Activated CD4-positive, alpha-beta T cell treated with anti-CD3 and anti-CD28 coated beads for 48 hours (primary cell): ENCODE measurements at regions not wholly inside any gene's neighbourhood (a gene's known extent, or its start where the extent isn't known, plus 50 kb on each side); places are given as distances from the start of the nearest gene placed in this dataset.
A peak's percentile ranks its signal among the peaks of the same experiment; 100 is the strongest.

Experiments used
- DNase-seq: peaks from one replicate; pipeline ENCODE4 v3.0.0-alpha.2; 2020

DNA sequence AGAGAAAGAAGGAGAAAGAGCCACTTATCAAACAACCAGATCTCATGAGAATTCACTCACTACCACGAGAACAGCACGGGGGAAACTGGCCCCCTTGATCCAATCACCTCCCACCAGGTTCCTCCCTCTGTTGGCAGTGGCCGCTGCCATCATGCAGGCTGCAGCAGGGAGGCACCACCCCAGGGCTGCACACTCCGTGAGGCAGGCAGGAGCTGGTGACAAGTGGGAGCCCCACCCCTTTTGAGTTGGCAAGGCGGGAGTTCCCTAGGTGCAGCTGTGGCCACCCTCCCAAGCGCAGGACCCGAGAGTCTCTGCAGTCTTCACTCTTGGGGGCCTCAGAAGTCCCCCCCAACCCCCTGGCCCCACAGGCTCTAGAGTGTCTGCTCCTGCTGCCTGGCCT, 83.9 kb upstream of the GJB5 start:
- no peak for DNase-seq

DNA sequence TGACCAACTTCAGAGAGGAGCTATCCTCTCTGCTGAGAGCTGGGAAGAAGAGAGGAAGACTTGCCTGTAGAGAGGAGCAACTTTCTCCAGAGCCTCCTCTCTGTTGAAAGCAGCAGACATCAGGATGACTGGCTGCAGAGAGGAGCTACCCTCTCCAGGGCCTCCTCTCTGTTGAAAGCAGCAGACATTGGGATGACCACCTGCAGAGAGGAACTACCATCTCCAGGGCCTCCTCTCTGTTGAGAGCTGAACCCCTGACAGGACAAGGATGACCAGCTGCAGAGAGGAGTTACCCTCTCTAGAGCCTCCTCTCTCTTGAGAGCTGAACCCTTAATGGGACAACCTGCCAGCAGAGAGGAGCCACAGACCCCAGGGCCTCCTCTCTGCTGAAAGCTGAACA, 83.0 kb upstream of the GJB5 start:
- no peak for DNase-seq

DNA sequence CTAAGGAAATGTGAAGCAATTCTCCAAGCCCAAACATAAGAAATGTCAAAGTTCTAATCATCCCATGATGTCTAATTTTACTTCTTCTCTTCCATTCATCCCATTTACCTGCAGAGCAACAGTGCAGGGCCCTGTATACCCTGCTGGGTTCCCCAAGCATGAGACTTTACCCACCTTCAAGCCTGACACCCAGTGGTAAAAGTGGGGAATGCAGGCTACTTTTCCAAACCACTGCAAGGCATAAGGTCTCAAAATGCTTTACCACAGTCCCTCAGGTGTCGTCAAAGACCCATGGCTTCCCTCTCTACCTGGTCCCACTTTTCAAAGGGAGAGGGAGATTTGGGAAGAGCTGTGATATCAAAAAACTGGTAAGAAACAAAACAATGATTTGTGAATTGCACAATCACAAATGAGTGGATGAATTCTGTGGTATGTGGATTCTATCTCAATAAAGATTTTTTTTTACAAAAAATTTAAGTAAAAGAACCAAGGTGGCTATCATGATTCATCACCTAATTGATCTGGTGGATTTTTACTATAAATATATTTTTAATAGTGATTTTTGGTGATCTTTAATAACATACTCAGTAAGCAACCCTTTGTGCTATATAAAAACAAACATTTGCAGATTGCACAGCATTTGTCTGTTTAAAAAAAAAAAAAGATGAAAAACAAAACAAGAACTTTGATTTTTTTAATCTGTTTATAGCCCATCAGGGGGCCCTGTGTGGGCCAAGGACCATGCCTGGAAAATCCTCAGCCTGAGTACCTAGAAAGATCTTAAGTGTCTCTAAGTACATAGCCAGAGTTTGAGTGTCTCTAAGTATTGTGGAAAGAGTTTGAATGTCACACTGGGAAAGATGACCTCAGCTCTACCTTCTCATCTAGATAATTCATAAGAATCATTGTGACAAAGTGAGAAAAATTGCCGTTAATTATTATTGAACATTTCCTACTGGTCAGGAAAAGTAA, 73.1 kb upstream of the GJB5 start:
- DNase-seq: peak; percentile 72

DNA sequence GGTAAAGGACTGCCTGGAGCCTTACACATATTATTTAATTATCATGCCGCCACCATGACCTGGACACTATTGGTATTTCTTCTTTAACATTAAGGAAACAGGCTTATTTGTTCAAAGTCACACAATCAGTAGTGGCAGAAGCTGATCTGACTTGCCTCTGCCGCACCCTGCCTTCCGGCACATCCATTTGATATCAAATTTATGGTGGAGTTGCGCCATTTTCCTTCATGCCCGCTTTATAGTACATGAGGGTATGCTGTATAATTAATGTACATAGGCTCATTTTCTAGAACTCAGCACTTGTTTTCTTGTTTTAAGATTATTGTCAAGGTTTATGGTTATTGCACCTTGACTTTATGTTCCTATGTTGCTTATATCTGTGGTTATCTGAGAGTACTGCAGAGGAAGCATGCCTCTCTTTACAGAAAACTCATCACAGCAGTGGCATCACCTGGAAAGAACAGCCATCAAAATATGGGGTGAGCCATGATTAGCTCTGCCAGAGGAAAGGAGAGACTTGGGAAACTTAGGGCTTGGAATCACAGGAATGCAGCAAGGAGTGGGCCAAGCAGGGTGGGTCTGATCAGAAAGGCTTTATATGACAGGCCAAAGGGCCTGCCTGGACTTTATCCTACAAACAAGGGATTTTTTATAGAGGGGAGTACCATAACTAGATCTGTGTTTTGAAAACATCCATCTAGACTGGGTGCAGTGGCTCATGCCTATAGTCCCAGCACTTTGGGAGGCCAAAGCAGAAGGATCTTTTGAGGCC, 72.2 kb upstream of the GJB5 start:
- no peak for DNase-seq

DNA sequence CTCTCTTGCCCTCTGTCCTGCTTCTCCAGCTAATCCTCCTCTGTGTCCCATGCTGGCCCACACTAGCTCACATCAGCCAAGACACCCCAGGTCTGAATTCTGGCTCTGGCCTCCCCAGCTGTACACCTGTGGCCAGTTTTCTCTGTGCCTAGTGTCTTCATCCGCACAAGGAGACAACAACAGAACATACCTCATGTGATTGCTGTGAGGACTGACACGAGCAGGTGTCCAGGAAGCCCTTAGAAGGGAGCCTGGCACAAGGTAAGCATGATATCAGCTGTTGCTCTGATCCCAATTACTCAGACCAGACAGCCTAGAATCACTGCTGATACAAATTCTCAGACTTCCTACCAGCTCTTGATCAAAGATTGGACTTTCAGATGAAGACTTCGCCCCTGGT, 71.2 kb upstream of the GJB5 start:
- DNase-seq: no peak

DNA sequence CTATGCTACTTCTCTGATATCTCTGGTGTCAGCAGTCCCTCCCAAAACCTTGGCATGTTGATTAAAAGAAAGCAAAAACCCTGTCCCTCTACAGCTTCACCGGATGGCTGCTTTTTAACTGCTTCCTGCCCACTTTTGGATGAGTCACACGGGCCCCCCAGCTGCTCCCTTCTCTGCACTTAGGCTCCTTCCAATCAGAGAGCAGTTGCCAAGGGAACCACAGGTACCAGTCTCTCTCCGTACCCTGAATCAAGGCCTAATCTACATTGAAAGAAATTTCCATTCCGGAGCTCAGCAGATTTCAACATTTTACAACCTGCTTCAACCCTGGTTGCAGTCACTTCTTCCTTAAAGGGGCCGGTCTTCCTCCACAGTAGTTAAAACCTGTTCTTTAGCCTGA, 70.6 kb upstream of the GJB5 start:
- peak; percentile 26 for DNase-seq

DNA sequence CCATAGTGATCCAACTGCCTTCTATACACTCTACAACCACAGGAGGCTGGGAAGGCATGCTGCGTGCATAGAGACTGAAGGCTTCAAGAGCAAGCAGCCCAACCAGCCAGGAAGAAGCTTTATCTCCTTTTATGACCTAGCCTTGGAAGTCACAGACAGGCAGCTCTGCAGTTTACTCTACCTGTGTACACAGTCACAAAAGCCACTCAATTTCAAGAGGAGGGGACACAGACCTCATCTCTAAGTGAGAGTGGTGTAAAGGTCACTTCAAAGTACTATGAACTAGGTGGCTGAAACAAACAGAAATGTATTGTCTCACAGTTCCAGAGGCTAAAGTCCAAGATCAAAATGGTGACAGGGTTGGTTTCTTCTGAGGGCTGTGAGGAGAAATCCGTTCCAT, 69.6 kb upstream of the GJB5 start:
- no peak for DNase-seq

DNA sequence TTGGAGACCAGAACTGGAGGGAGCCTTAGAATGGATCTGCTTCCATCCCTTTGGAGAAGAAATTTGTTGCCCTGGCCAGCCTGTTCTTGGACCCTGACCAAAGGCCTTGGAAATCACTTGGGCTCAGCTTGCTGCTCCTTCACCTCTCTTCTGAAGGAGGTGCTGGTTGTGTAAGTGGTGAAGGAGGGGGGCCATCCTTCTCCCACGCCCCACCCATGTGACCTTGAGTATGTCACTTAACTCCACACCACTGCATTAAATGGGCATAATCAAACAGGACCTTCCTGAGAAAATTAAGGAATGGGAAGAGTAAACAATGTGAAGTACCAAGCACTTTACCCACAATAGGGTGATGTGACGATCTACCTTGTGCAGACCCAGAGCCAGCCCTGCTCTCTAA, 68.3 kb upstream of the GJB5 start:
- DNase-seq: no peak

DNA sequence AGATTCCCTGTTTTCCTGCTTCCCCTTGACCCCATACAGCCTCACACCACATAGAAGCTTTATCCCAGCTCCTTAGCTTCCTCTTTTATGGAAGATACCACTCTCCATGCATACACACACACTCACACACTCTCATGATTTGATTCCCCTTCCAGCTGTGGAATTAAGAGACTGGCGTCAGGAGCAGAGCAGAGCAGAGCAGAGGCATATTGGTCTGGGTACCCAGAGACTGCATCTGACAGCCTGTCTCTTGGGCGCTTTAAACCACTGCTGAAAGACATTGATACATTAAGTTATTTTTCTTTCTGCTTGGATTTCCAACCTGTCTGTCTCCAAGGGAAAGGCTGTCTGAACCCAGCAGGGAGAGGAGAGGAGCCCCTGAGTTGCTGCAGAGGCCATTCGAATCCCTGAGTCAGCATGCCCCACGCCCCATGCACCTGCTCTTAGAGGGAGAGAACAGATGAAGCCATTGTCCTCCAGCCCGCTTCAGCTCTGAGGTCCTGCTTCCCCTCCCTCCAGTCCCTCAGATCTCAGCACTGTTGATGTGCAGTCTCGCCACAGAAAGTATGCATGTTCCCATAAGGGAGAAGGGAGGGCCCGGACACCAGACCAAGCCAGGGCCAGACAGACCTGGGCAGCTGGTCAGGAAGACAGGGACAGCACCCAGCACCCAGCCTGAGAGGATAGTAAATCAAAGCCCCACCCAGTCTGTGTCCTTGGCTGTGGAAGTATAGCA, 66.7 kb upstream of the GJB5 start:
- DNase-seq: no peak

DNA sequence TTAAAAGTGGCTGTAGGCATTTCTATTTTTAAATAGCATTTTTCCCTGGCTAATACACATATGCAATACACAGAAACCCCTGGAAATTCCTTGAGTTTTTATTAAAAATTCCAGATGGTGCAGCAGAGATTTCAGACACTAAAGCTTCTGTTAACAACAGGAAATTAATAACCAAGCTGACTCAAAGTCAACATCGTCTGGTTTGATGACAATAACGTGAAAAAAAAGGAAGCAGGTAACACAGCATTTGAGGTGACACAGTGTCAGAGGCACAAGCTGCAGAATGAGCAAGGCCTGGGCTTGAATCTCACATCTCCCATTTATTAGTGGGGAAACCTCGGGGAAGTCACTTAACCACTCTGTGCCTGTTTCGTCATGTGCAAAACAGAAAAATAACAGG, 64.6 kb upstream of the GJB5 start:
- DNase-seq: no peak

DNA sequence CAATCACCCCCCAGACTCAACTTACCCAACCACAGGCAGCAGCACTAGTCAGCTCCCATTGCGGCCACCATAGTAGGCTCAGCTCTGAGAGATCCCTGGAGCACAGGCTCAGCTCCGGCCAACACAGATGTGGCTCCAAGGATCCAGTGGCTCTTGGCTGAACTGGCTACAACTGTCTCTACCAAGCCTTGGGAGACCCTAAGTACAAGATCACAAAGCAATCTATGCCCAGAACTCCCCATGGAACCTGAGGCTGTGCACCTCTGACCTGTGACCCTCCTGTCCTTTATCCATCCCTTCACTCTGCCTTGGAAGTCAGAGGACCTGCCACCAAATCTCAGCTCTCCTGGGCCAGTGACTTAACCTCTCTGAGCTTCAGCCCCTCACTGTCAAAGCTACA, 61.8 kb upstream of the GJB5 start:
- DNase-seq: no peak

DNA sequence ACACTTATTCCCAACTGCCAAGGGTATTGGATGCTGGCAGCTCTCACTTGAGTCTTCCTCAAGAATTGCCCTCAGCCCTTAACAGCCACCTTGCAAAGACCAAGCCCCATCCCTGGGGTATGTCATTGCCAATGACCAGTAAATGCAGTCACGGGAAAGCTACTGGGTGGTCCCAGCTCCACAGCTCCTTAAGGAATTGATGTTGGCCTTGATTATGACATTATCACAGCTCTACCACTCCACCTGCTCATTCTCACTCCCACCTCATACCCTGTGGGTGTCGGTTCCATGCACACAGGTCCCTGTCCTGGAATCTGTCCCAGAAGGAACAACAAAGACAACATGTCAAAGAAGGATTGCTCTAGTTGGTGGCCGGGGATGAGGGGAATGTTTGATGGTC, 60.5 kb upstream of the GJB5 start:
- DNase-seq: no peak

DNA sequence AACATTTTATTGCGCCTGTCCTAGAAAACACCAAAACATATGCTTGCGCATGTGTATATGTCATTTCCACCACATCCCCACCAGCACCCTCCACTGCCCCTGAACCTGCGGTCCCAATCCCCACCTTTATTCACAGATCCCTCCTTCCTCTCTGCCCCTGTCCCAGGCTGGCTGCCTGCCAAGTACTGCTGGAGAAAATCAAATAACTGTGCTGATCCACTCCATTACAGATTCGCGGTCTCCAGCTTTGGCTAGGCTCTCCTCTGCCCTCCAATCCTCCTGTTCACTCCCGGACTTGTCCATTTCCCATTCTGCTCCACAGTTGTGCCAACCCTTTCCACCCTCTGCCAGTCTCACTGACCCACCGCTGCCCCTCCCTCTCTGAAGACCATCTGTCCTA, 59.3 kb upstream of the GJB5 start:
- DNase-seq: no peak

DNA sequence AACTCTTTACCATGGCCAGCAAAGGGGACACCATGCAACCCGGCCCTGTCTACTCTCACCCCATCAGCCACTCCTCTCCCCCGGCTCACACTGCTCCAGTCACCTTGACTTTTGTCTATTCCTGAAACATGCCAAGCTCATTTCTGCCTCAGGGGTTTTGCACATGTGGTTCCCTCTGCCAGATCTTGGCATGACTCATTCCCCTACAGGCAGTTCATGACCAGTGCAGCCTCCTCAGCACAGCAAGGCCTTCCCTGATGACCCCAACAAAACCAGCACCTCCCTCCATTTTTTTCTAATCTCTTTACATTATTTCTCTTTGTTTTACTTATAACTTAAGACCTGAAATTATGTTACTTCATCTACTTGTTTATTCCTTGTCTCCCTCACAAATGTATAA, 58.6 kb upstream of the GJB5 start:
- no peak for DNase-seq

DNA sequence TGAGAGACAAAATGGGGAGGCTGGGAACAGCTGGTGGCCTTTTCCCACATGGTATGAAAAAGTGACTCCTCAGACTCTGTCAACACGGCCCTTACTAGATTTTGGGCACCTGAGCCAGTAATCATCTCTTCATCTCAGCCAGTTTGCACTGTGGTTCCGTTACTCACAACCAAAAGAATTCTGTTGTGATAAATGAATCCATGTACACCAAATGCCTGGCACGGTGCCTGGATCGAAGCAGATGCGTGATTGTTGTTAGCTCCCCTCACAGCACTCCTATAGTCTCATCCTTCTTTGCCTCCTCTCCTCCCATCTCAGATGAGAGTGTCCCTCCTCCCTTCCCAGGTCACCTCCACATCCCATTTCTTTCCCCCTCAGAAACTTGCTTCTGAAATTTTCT, 57.9 kb upstream of the GJB5 start:
- no peak for DNase-seq

DNA sequence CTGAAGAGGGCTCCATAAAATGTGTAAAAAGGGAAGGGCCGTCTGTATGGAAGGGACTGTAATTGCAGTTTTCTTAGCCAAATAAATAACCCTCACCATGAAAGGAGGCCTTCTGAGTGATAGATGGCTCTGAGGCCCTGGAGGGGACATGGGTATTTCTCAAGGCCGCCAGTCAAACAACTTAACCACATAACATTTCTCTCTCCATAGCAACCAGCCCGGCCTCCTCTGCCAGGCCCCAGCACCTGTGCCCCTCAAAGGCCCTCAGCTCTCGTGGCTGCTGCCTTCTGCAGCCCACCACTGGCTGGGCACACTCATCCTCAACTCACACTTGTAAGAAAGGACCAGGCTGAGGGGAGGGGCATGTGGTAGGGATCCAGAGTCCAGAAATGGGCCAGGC, 57.0 kb upstream of the GJB5 start:
- no peak for DNase-seq

DNA sequence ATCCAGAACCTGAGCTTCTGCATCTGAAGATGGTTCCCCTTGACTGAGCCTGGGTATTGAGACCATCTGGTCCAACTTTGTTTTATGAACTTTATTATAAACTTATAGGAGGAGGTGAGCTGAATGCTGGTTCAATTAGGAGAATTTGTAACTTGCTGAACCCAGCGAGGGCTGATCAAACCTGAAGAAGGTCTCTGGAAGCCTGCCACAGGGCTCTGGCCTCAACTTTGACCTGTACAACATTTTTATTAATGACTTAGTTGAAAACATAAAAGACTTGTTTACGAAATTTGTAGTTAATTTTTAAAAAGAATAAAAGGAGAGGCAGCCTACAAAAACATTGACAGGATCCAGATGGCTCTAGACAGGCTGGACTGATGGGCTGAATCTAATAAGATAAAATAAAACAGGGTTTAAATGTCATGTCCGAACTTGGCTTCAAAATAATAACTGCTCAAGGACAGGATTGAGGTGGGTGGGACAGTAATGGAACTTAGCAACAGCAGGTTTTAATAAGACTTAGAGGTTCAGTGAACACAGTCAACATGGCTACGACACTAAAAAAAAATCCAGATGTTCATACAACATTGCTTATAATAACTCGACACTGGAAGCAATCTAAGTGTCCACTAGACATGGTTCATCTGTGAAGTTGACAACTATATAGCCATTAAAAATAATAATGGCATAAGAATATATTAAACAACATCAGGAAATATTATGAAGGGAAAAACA, 53.4 kb upstream of the GJB5 start:
- no peak for DNase-seq
